ENCODE measurements at regions not wholly inside any gene's neighbourhood (a gene's known extent, or its start where the extent isn't known, plus 50 kb on each side); places are given as distances from the start of the nearest gene placed in this dataset.
"Not testable (repeated sequence)": the region's sequence is repeated elsewhere in the genome, so short reads cannot be mapped to it uniquely, and the experiment has no call there.

DNA sequence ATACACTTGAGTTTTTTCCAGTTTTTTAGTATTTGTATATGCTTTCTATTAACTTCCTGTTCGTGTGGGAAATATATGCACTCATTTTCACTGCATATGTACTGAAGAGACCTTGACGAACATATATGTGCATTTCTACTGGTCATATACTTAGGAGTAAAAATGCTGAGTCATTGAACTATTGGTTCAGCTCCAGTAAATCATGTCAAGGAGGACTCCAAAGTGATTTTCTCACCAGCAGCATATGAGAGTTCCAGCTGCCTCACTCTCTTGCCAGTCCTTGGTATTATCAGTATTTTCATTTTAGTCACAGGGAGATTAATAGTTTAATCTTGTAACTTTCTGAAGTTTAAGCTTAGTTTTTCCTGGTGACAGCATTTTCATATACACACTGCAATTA, 2750.2 kb downstream of the ARAP2 start:
- H3K27me3 ChIP-seq (ENCODE audit: control insufficient read depth, insufficient read depth, low read length), result no peaks in the 10 kb centered on the region
- no peaks in the 10 kb centered on the region for H3K4me1 ChIP-seq (ENCODE audit: control insufficient read depth, insufficient read depth, low read length)
- H3K36me3 ChIP-seq (ENCODE audit: control insufficient read depth, insufficient read depth, low read length), result no peaks in the 10 kb centered on the region
- no peak overlapping the region for H3K27ac ChIP-seq (ENCODE audit: low read depth, low read length)
- no peak overlapping the region for H3K9ac ChIP-seq (ENCODE audit: low read length)
- H3K4me3 ChIP-seq (ENCODE audit: low read depth, low read length), result no peak overlapping the region
- H3K9me3 ChIP-seq (ENCODE audit: control insufficient read depth, insufficient read depth, low read depth, low read length), result no peaks in the 10 kb centered on the region; the same call in 1 of the 2 replicates

GRCh38 chr4:33501587-33501986, 2742.7 kb downstream of the ARAP2 start:
- H3K4me1 ChIP-seq (ENCODE audit: control insufficient read depth, insufficient read depth, low read length); H3K9me3 ChIP-seq (ENCODE audit: control insufficient read depth, insufficient read depth, low read depth, low read length): not testable (repeated sequence)

GRCh38 chr4:33512397-33512796, 2731.9 kb downstream of the ARAP2 start:
- no peak overlapping the region for H3K4me3 ChIP-seq (ENCODE audit: low read depth, low read length)
- no peaks in the 10 kb centered on the region for H3K4me1 ChIP-seq (ENCODE audit: control insufficient read depth, insufficient read depth, low read length)
- H3K27me3 ChIP-seq (ENCODE audit: control insufficient read depth, insufficient read depth, low read length), result no peaks in the 10 kb centered on the region
- no peak overlapping the region for H3K27ac ChIP-seq (ENCODE audit: low read depth, low read length)
- peaks cover 18% of the 10 kb centered on the region for H3K9me3 ChIP-seq (ENCODE audit: control insufficient read depth, insufficient read depth, low read depth, low read length)
- no peak overlapping the region for H3K9ac ChIP-seq (ENCODE audit: low read length)
- H3K36me3 ChIP-seq (ENCODE audit: control insufficient read depth, insufficient read depth, low read length), result no peaks in the 10 kb centered on the region

More at GRCh38 chr4:33501587-33501986, 2742.7 kb downstream of the ARAP2 start:
- not testable (repeated sequence) for H3K4me3 ChIP-seq (ENCODE audit: low read depth, low read length); H3K27me3 ChIP-seq (ENCODE audit: control insufficient read depth, insufficient read depth, low read length); H3K36me3 ChIP-seq (ENCODE audit: control insufficient read depth, insufficient read depth, low read length); H3K9ac ChIP-seq (ENCODE audit: low read length); H3K27ac ChIP-seq (ENCODE audit: low read depth, low read length)

DNA sequence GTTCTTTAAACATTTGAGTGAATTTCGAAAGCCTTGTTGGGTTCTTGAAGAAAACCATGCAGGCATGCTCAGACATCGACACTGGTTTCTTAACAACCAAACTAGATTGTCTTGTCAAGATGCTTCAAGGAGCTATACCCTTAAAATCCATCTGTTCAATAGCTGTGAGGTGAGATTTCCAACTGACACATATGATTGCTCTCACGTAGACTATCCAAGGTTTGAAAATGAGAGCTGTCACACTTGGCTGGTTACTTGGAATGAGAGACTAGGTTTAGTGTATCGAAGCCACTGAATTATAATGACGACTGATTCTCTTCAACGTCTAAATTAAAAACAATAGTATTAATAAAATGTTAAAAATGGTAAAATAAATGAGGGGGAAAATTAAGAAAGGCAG, 2725.5 kb downstream of the ARAP2 start:
- H3K9ac ChIP-seq (ENCODE audit: low read length), result no peak overlapping the region
- peaks cover 11% of the 10 kb centered on the region for H3K9me3 ChIP-seq (ENCODE audit: control insufficient read depth, insufficient read depth, low read depth, low read length)
- 0 out of 2 replicates have a peak, but pooled peaks cover 7% of the 10 kb centered on the region for H3K4me1 ChIP-seq (ENCODE audit: control insufficient read depth, insufficient read depth, low read length)
- H3K4me3 ChIP-seq (ENCODE audit: low read depth, low read length), result no peak overlapping the region
- H3K27ac ChIP-seq (ENCODE audit: low read depth, low read length), result no peak overlapping the region
- no peaks in the 10 kb centered on the region for H3K36me3 ChIP-seq (ENCODE audit: control insufficient read depth, insufficient read depth, low read length)
- H3K27me3 ChIP-seq (ENCODE audit: control insufficient read depth, insufficient read depth, low read length), result no peaks in the 10 kb centered on the region

GRCh38 chr4:33532821-33533220, 2711.5 kb downstream of the ARAP2 start:
- Histone ChIP-seq H3K9me3 (ENCODE audit: control insufficient read depth, insufficient read depth, low read depth, low read length) (no peaks in the 10 kb centered on the region), H3K27ac (ENCODE audit: low read depth, low read length) (no peak overlapping the region), H3K36me3 (ENCODE audit: control insufficient read depth, insufficient read depth, low read length) (no peaks in the 10 kb centered on the region), H3K9ac (ENCODE audit: low read length) (no peak overlapping the region), H3K4me1 (ENCODE audit: control insufficient read depth, insufficient read depth, low read length) (no peaks in the 10 kb centered on the region), H3K27me3 (ENCODE audit: control insufficient read depth, insufficient read depth, low read length) (no peaks in the 10 kb centered on the region), H3K4me3 (ENCODE audit: low read depth, low read length) (no peak overlapping the region)

GRCh38 chr4:33536898-33537297, 2707.4 kb downstream of the ARAP2 start:
- no peaks in the 10 kb centered on the region for H3K36me3 ChIP-seq (ENCODE audit: control insufficient read depth, insufficient read depth, low read length)
- H3K27ac ChIP-seq (ENCODE audit: low read depth, low read length), result no peak overlapping the region
- H3K9me3 ChIP-seq (ENCODE audit: control insufficient read depth, insufficient read depth, low read depth, low read length), result no peaks in the 10 kb centered on the region
- no peaks in the 10 kb centered on the region for H3K4me1 ChIP-seq (ENCODE audit: control insufficient read depth, insufficient read depth, low read length)
- H3K4me3 ChIP-seq (ENCODE audit: low read depth, low read length), result no peak overlapping the region
- no peak overlapping the region for H3K9ac ChIP-seq (ENCODE audit: low read length)
- H3K27me3 ChIP-seq (ENCODE audit: control insufficient read depth, insufficient read depth, low read length), result no peaks in the 10 kb centered on the region

DNA sequence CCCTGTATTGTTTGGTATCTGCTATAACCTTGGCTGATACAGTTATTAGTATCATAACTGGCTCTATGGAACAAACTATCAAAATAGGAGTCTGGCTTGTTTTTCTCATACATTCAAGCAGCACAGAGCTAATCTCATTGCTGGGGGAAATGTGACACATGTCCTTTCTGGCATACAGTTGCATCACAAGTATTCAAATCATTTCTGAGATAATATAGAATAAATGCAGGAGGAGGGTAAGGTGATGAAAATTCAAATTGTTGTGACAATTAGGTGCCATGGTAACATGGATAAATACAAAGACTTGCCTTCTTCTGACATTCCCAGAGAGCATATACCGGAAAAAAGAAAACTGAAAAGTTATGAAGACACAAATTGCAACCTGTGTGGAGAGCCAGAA, 2706.8 kb downstream of the ARAP2 start:
- no peak overlapping the region for H3K27ac ChIP-seq (ENCODE audit: low read depth, low read length)
- H3K27me3 ChIP-seq (ENCODE audit: control insufficient read depth, insufficient read depth, low read length), result no peaks in the 10 kb centered on the region
- H3K9me3 ChIP-seq (ENCODE audit: control insufficient read depth, insufficient read depth, low read depth, low read length), result no peaks in the 10 kb centered on the region
- no peaks in the 10 kb centered on the region for H3K36me3 ChIP-seq (ENCODE audit: control insufficient read depth, insufficient read depth, low read length)
- H3K9ac ChIP-seq (ENCODE audit: low read length), result no peak overlapping the region
- H3K4me1 ChIP-seq (ENCODE audit: control insufficient read depth, insufficient read depth, low read length), result no peaks in the 10 kb centered on the region
- H3K4me3 ChIP-seq (ENCODE audit: low read depth, low read length), result no peak overlapping the region

- H3K9me3 ChIP-seq (ENCODE audit: control insufficient read depth, insufficient read depth, low read depth, low read length), result peaks cover 16% of the 10 kb centered on the region
- no peak overlapping the region for H3K27ac ChIP-seq (ENCODE audit: low read depth, low read length)
- no peak overlapping the region for H3K4me3 ChIP-seq (ENCODE audit: low read depth, low read length)
- H3K27me3 ChIP-seq (ENCODE audit: control insufficient read depth, insufficient read depth, low read length), result no peaks in the 10 kb centered on the region
- H3K36me3 ChIP-seq (ENCODE audit: control insufficient read depth, insufficient read depth, low read length), result no peaks in the 10 kb centered on the region
- no peaks in the 10 kb centered on the region for H3K4me1 ChIP-seq (ENCODE audit: control insufficient read depth, insufficient read depth, low read length)
- no peak overlapping the region for H3K9ac ChIP-seq (ENCODE audit: low read length)
Measured at GRCh38 chr4:33543941-33544450, 2700.3 kb downstream of the ARAP2 start.

- Histone ChIP-seq H3K9ac (ENCODE audit: low read length) (no peak overlapping the region), H3K27me3 (ENCODE audit: control insufficient read depth, insufficient read depth, low read length) (no peaks in the 10 kb centered on the region), H3K9me3 (ENCODE audit: control insufficient read depth, insufficient read depth, low read depth, low read length) (peaks cover 6% of the 10 kb centered on the region), H3K36me3 (ENCODE audit: control insufficient read depth, insufficient read depth, low read length) (no peaks in the 10 kb centered on the region), H3K4me3 (ENCODE audit: low read depth, low read length) (no peak overlapping the region), H3K27ac (ENCODE audit: low read depth, low read length) (no peak overlapping the region), H3K4me1 (ENCODE audit: control insufficient read depth, insufficient read depth, low read length) (no peaks in the 10 kb centered on the region)
Measured at GRCh38 chr4:33551244-33551643, 2693.1 kb downstream of the ARAP2 start.

GRCh38 chr4:33561259-33561658, 2683.1 kb downstream of the ARAP2 start:
- Histone ChIP-seq H3K27ac (ENCODE audit: low read depth, low read length) (no peak overlapping the region), H3K4me1 (ENCODE audit: control insufficient read depth, insufficient read depth, low read length) (no peaks in the 10 kb centered on the region), H3K4me3 (ENCODE audit: low read depth, low read length) (no peak overlapping the region), H3K9ac (ENCODE audit: low read length) (no peak overlapping the region), H3K36me3 (ENCODE audit: control insufficient read depth, insufficient read depth, low read length) (no peaks in the 10 kb centered on the region), H3K27me3 (ENCODE audit: control insufficient read depth, insufficient read depth, low read length) (no peaks in the 10 kb centered on the region), H3K9me3 (ENCODE audit: control insufficient read depth, insufficient read depth, low read depth, low read length) (no peaks in the 10 kb centered on the region)

DNA sequence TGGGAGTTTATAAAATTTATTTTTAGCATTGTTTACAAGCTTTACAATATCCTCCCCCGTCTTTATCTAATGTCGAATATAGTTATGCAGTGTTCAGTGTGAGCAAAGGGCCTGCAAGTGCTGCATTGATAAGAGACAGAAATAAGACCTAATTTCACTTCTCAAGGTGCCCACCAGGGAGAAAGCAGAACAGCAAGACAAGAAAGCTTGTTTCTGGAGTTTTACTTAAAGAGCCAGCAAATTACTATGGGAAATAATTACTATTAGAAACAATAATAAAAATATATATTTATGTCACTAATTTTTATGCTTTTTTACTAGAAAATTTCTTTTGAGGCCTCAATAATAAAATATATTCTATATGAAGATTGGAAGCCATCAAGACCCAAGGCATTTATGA, 2677.7 kb downstream of the ARAP2 start:
- Histone ChIP-seq H3K27me3 (ENCODE audit: control insufficient read depth, insufficient read depth, low read length) (no peaks in the 10 kb centered on the region), H3K4me3 (ENCODE audit: low read depth, low read length) (no peak overlapping the region), H3K9me3 (ENCODE audit: control insufficient read depth, insufficient read depth, low read depth, low read length) (no peaks in the 10 kb centered on the region), H3K36me3 (ENCODE audit: control insufficient read depth, insufficient read depth, low read length) (no peaks in the 10 kb centered on the region), H3K9ac (ENCODE audit: low read length) (no peak overlapping the region), H3K27ac (ENCODE audit: low read depth, low read length) (no peak overlapping the region), H3K4me1 (ENCODE audit: control insufficient read depth, insufficient read depth, low read length) (no peaks in the 10 kb centered on the region)

DNA sequence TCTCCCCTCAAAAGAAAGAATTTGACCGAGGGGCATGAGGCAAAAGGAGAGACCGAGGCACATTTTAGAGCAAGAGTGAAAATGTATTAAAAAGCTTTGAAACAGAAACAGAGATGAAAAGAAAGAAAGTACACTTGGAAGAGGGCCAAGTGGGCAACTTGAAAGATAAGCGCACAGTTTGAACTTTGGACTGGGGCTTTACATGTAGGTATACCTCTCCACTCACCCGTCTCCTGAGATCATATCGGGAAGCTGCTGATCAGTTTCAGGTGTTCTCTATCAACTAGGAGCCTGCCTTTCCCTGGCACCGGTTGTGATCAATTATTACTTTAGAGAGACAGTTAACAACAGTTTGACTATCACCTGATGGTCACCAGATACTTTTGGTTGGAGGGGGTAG, 2666.5 kb downstream of the ARAP2 start:
- H3K27ac ChIP-seq (ENCODE audit: low read depth, low read length), result no peak overlapping the region
- H3K36me3 ChIP-seq (ENCODE audit: control insufficient read depth, insufficient read depth, low read length), result no peaks in the 10 kb centered on the region
- no peaks in the 10 kb centered on the region for H3K27me3 ChIP-seq (ENCODE audit: control insufficient read depth, insufficient read depth, low read length)
- H3K4me3 ChIP-seq (ENCODE audit: low read depth, low read length), result no peak overlapping the region
- H3K4me1 ChIP-seq (ENCODE audit: control insufficient read depth, insufficient read depth, low read length), result no peaks in the 10 kb centered on the region
- no peaks in the 10 kb centered on the region for H3K9me3 ChIP-seq (ENCODE audit: control insufficient read depth, insufficient read depth, low read depth, low read length)
- no peak overlapping the region for H3K9ac ChIP-seq (ENCODE audit: low read length)
